ENCODE measurements at regions not wholly inside any gene's neighbourhood (a gene's known extent, or its start where the extent isn't known, plus 50 kb on each side); places are given as distances from the start of the nearest gene placed in this dataset.

- no peak for DNase-seq
These were observed 391.6 kb downstream of the PCDH7 start for GRCh38 chr4:31111790-31112189.

GRCh38 chr4:31114816-31115215 is 394.6 kb downstream of the PCDH7 start:
- DNase-seq = peak; percentile 10

- no peak for DNase-seq
These were observed 403.9 kb downstream of the PCDH7 start for GRCh38 chr4:31124008-31124585.

GRCh38 chr4:31125061-31125460 is 404.9 kb downstream of the PCDH7 start:
- DNase-seq = no peak

- DNase-seq = no peak
These were observed 405.3 kb downstream of the PCDH7 start for GRCh38 chr4:31125496-31125895.

- DNase-seq = no peak
These were observed 406.8 kb downstream of the PCDH7 start for GRCh38 chr4:31126881-31127398.

- DNase-seq = no peak
These were observed 410.8 kb downstream of the PCDH7 start for GRCh38 chr4:31130930-31131329.

- no peak for DNase-seq
These were observed 414.6 kb downstream of the PCDH7 start for GRCh38 chr4:31134720-31135119.

- DNase-seq = no peak
These were observed 419.6 kb downstream of the PCDH7 start for GRCh38 chr4:31139767-31140166.

- DNase-seq = no peak
These were observed 421.1 kb downstream of the PCDH7 start for GRCh38 chr4:31141095-31141831.

- no peak for DNase-seq
These were observed 421.6 kb downstream of the PCDH7 start for GRCh38 chr4:31141832-31142142.

GRCh38 chr4:31146366-31146765 is 426.2 kb downstream of the PCDH7 start:
- DNase-seq = no peak

GRCh38 chr4:31148990-31149389 is 428.8 kb downstream of the PCDH7 start:
- no peak for DNase-seq

GRCh38 chr4:31156221-31156620 is 436.1 kb downstream of the PCDH7 start:
- no peak for DNase-seq

- no peak for DNase-seq
These were observed 440.0 kb downstream of the PCDH7 start for GRCh38 chr4:31160146-31160545.

GRCh38 chr4:31169846-31170245 is 449.7 kb downstream of the PCDH7 start:
- no peak for DNase-seq

- DNase-seq = no peak
These were observed 451.2 kb downstream of the PCDH7 start for GRCh38 chr4:31171362-31171761.

GRCh38 chr4:31175242-31175910 is 455.2 kb downstream of the PCDH7 start:
- no peak for DNase-seq

- DNase-seq = no peak
These were observed 463.1 kb downstream of the PCDH7 start for GRCh38 chr4:31183256-31183655.

GRCh38 chr4:31185014-31185585 is 464.9 kb downstream of the PCDH7 start:
- DNase-seq = no peak

- no peak for DNase-seq
These were observed 467.8 kb downstream of the PCDH7 start for GRCh38 chr4:31187979-31188378.

GRCh38 chr4:31189938-31190337 is 469.8 kb downstream of the PCDH7 start:
- no peak for DNase-seq

GRCh38 chr4:31190671-31191070 is 470.5 kb downstream of the PCDH7 start:
- no peak for DNase-seq

Data from skin of body (tissue), 1 donor.